K562 (cell line): ENCODE measurements at regions not wholly inside any gene's neighbourhood (a gene's known extent, or its start where the extent isn't known, plus 50 kb on each side); places are given as distances from the start of the nearest gene placed in this dataset.

Source experiments
- AFF1 ChIP-seq, 2 experiments: fragments of 450-650 bp; IDR thresholded peaks; 2 replicates each; pipeline ENCODE4 v1.6.1; 2018; ENCODE audit warnings: mild to moderate bottlenecking in 2 of 2, low read depth in 1 of 2; ENCODE audit not compliant: partially characterized antibody in 2 of 2
- CEBPZ ChIP-seq: fragments of 150-350 bp; IDR thresholded peaks from 2 replicates; pipeline ENCODE4 v1.6.1; 2014; ENCODE audit warnings: low read depth, mild to moderate bottlenecking, low read length, borderline replicate concordance
- LCOR ChIP-seq: sonication (generic); formaldehyde crosslinking; IDR thresholded peaks from 2 replicates; pipeline ENCODE4 v1.8.0; 2022; ENCODE audit warnings: mild to moderate bottlenecking, missing genetic modification reagents
- MCM7 ChIP-seq, 2 experiments: fragments of 450-650 bp; IDR thresholded peaks; 2 replicates each; pipeline ENCODE4 v1.6.1; 2016 to 2018
- PHB2 ChIP-seq: fragments of 450-650 bp; IDR thresholded peaks from 2 replicates; pipeline ENCODE4 v1.6.1; 2017; ENCODE audit warnings: low read depth
- TSHZ1 ChIP-seq: fragments of 250-450 bp; sonication (Bioruptor Pico); IDR thresholded peaks from 2 replicates; pipeline ENCODE4 v1.4.0; 2020; ENCODE audit warnings: mild to moderate bottlenecking, moderate library complexity
- ZBTB26 ChIP-seq: fragments of 450-650 bp; formaldehyde crosslinking; IDR thresholded peaks from 2 replicates; pipeline ENCODE4 v1.4.0; 2022; ENCODE audit warnings: missing genetic modification characterization

- TF ChIP-seq CEBPZ (no peak), LCOR (CRISPR knock-in tag) (no peak), PHB2 (peak; percentile 68), TSHZ1 (no peak), AFF1 (IDR thresholded peaks at IDR 0.05; ENCODE audit: low read depth in 1 of 2, partially characterized antibody in 2 of 2) (peak; percentile 26 to 58), MCM7 (IDR thresholded peaks at IDR 0.05) (peak in 1 of 2 experiments; percentile 64; a peak in 2 of 4 replicates), ZBTB26 (peak; percentile 96)
Measured at GRCh38 chr16:85245307-85246172, 133.3 kb upstream of the CIBAR2 start (continued).
